Mesendoderm (in vitro differentiated cells): ENCODE measurements at regions not wholly inside any gene's neighbourhood (a gene's known extent, or its start where the extent isn't known, plus 50 kb on each side); places are given as distances from the start of the nearest gene placed in this dataset.
"Not testable (repeated sequence)": the region's sequence is repeated elsewhere in the genome, so short reads cannot be mapped to it uniquely, and the experiment has no call there.

Source experiments
- DNase-seq: peaks from one replicate; pipeline ENCODE4 v3.0.0; 2013
- H2AK5ac ChIP-seq: 2 replicates; pipeline ENCODE4 v1.6.1; 2013; ENCODE audit warnings: low read length, inconsistent platforms
- H2BK120ac ChIP-seq: 2 replicates; pipeline ENCODE4 v1.6.1; 2013; ENCODE audit warnings: low read depth, mild to moderate bottlenecking, low read length, moderate library complexity, mixed read lengths
- H2BK15ac ChIP-seq: replicated peaks from 2 replicates; pipeline ENCODE4 v1.6.1; 2013; ENCODE audit warnings: low read depth, mild to moderate bottlenecking, moderate library complexity
- H2BK5ac ChIP-seq: 2 replicates; pipeline ENCODE4 v1.6.1; 2013; ENCODE audit warnings: low read length, inconsistent platforms
- H3K18ac ChIP-seq: 2 replicates; pipeline ENCODE4 v1.6.1; 2013; ENCODE audit warnings: mild to moderate bottlenecking, low read length, mixed read lengths
- H3K23ac ChIP-seq: one replicate; pipeline ENCODE4 v1.6.1; 2013; ENCODE audit warnings: low read length
- H3K27ac ChIP-seq: 2 replicates; pipeline ENCODE4 v1.5.1; 2013; ENCODE audit warnings: low read depth, mild to moderate bottlenecking, inconsistent platforms, low read length, moderate library complexity
- H3K27me3 ChIP-seq: 2 replicates; pipeline ENCODE4 v1.6.1; 2013; ENCODE audit warnings: low read length, control low read depth, mild to moderate bottlenecking, inconsistent platforms; ENCODE audit not compliant: insufficient read depth, poor library complexity
- H3K36me3 ChIP-seq: 2 replicates; pipeline ENCODE4 v1.6.1; 2013; ENCODE audit warnings: low read length, inconsistent platforms; ENCODE audit not compliant: control insufficient read depth, insufficient read depth
- H3K4ac ChIP-seq: one replicate; pipeline ENCODE4 v1.6.1; 2013; ENCODE audit warnings: low read depth, mild to moderate bottlenecking, low read length, moderate library complexity
- H3K4me1 ChIP-seq: 2 replicates; pipeline ENCODE4 v1.6.1; 2013; ENCODE audit warnings: low read depth, low read length, inconsistent platforms; ENCODE audit not compliant: control insufficient read depth
- H3K4me2 ChIP-seq: 2 replicates; pipeline ENCODE4 v1.6.1; 2013; ENCODE audit warnings: low read length
- H3K4me3 ChIP-seq: 2 replicates; pipeline ENCODE4 v1.5.1; 2013; ENCODE audit warnings: mild to moderate bottlenecking, low read length
- H3K56ac ChIP-seq: one replicate; pipeline ENCODE4 v1.6.1; 2013; ENCODE audit warnings: low read length
- H3K79me1 ChIP-seq: 2 replicates; pipeline ENCODE4 v1.6.1; 2013; ENCODE audit warnings: low read length, inconsistent platforms
- H3K79me2 ChIP-seq: 2 replicates; pipeline ENCODE4 v1.6.1; 2013; ENCODE audit warnings: mild to moderate bottlenecking, low read length; ENCODE audit not compliant: control insufficient read depth, insufficient read depth
- H3K9ac ChIP-seq: 2 replicates; pipeline ENCODE4 v1.6.1; 2013; ENCODE audit warnings: low read length, inconsistent platforms
- H4K5ac ChIP-seq: one replicate; pipeline ENCODE4 v1.6.1; 2013; ENCODE audit warnings: low read length
- H4K8ac ChIP-seq: one replicate; pipeline ENCODE4 v1.6.1; 2013; ENCODE audit warnings: low read depth, mild to moderate bottlenecking, control low read depth, low read length, moderate library complexity
- WGBS: extraction: QIAGEN DNeasy Blood & Tissue Kit; methylation state at CpG from one replicate; pipeline ENCODE4 v1.1.7; 2013; ENCODE audit warnings: low lambda C conversion rate, missing lambda C conversion rate; ENCODE audit not compliant: insufficient coverage; ENCODE audit errors: extremely low coverage; 5-methylcytosine and 5-hydroxymethylcytosine counted together

DNA sequence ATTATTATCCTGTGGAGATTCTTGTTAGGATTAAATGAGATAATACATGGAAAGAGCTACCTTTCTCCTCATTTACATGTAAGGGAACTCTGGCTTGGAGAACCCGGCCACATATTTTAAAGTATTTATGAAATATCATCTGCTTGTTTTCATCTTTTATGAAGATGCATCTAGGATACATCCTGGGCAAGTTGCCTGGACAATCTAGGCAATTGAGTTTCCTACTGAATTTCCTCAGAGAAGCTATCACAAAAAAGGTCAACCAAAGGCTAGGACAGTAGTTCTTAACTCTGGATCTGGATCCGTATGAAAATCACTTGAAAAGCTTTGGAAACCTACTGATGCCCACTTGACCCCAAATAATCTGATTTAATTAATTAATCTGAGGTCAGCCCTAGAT, 140.7 kb downstream of the MTPAP start:
- H3K4me3 ChIP-seq, result no peak overlapping the region
- H4K5ac ChIP-seq, result no peak overlapping the region
- H3K4me1 ChIP-seq, result no peaks in the 10 kb centered on the region
- H2BK5ac ChIP-seq, result no peak overlapping the region
- no peaks in the 10 kb centered on the region for H3K27me3 ChIP-seq
- no peak overlapping the region for H3K56ac ChIP-seq
- H3K27ac ChIP-seq, result no peak overlapping the region
- no peaks in the 10 kb centered on the region for H3K79me2 ChIP-seq
- no peak overlapping the region for H3K9ac ChIP-seq
- no peak overlapping the region for H2BK15ac ChIP-seq
- no CpG with 5 or more reads among the region's 2 CpGs for WGBS
- no peaks in the 10 kb centered on the region for H3K36me3 ChIP-seq
- no peaks in the 10 kb centered on the region for H3K79me1 ChIP-seq
- H2AK5ac ChIP-seq, result no peak overlapping the region
- no peak overlapping the region for H4K8ac ChIP-seq
- H2BK120ac ChIP-seq, result no peak overlapping the region
- no peak overlapping the region for H3K23ac ChIP-seq
- H3K4ac ChIP-seq, result no peak overlapping the region
- no peak for DNase-seq
- no peak overlapping the region for H3K18ac ChIP-seq
- no peak overlapping the region for H3K4me2 ChIP-seq

DNA sequence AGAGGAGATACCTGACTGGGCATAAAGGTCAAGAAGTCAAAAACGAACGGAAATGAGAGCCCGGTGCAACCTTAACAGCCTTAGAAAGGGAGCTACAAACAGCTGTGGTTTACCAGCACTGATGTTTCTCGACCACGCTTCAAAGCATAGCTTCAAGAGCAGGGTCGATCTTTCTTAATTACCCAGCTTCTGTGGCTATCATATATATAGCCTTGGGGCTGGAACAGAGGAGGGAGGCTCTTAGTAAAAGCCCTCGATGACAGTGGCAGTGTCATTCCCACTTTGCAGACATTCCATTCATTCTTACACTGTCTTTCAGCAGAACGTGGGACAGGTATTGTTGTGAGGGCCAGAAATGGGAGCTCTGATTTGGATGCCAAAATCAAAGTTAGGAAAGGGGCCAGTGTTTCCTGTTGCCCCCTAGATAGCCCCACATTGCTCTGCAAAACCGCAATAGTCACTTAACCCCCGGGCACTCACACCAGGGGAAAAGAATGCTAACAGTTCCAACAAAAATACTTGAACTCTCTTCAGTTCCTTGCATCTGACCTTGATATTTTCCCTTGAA, 141.5 kb downstream of the MTPAP start:
- Histone ChIP-seq H3K79me1 (no peaks in the 10 kb centered on the region), H3K27me3 (no peaks in the 10 kb centered on the region), H2BK5ac (no peak overlapping the region), H3K9ac (no peak overlapping the region), H3K79me2 (no peaks in the 10 kb centered on the region), H3K4me2 (no peak overlapping the region), H3K36me3 (no peaks in the 10 kb centered on the region), H3K23ac (no peak overlapping the region), H3K4ac (no peak overlapping the region), H4K5ac (no peak overlapping the region), H3K4me3 (no peak overlapping the region), H3K4me1 (no peaks in the 10 kb centered on the region), H3K27ac (no peak overlapping the region), H4K8ac (no peak overlapping the region), H2BK120ac (no peak overlapping the region), H2AK5ac (no peak overlapping the region), H3K18ac (no peak overlapping the region), H3K56ac (no peak overlapping the region), H2BK15ac (no peak overlapping the region)
- DNase-seq, result peak; percentile 52
- WGBS, result no CpG with 5 or more reads among the region's 10 CpGs

DNA sequence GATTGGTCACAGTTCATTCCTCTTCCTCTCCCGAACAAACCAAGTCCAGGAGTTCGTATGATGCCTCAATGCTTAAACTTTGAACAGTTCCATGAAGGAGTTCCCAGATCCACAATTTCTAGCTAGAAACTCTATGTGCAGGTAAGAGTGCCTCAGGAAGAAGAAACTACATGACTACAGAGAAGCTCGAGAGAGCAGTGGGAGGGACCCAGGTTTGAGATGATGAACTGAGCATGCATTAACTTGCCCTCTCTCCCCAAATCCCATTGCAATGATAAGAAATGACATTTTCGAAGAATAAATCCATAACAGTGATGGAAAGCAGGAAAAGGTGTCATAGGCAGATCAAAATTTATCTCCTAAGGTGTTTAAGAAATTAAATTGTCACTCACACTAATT, 140.6 kb upstream of the JCAD start:
- DNase-seq, result no peak
- no peaks in the 10 kb centered on the region for H3K79me2 ChIP-seq
- no peaks in the 10 kb centered on the region for H3K79me1 ChIP-seq
- no peak overlapping the region for H3K4me2 ChIP-seq
- H3K9ac ChIP-seq, result no peak overlapping the region
- no peaks in the 10 kb centered on the region for H3K36me3 ChIP-seq
- no peak overlapping the region for H2BK15ac ChIP-seq
- H3K4ac ChIP-seq, result no peak overlapping the region
- H3K27me3 ChIP-seq, result no peaks in the 10 kb centered on the region
- H3K18ac ChIP-seq, result no peak overlapping the region
- no CpG with 5 or more reads among the region's 4 CpGs for WGBS
- H3K27ac ChIP-seq, result no peak overlapping the region
- no peak overlapping the region for H2AK5ac ChIP-seq
- H4K8ac ChIP-seq, result no peak overlapping the region
- no peak overlapping the region for H2BK5ac ChIP-seq
- no peak overlapping the region for H3K4me3 ChIP-seq
- H4K5ac ChIP-seq, result no peak overlapping the region
- H3K56ac ChIP-seq, result no peak overlapping the region
- no peak overlapping the region for H2BK120ac ChIP-seq
- no peaks in the 10 kb centered on the region for H3K4me1 ChIP-seq
- no peak overlapping the region for H3K23ac ChIP-seq

DNA sequence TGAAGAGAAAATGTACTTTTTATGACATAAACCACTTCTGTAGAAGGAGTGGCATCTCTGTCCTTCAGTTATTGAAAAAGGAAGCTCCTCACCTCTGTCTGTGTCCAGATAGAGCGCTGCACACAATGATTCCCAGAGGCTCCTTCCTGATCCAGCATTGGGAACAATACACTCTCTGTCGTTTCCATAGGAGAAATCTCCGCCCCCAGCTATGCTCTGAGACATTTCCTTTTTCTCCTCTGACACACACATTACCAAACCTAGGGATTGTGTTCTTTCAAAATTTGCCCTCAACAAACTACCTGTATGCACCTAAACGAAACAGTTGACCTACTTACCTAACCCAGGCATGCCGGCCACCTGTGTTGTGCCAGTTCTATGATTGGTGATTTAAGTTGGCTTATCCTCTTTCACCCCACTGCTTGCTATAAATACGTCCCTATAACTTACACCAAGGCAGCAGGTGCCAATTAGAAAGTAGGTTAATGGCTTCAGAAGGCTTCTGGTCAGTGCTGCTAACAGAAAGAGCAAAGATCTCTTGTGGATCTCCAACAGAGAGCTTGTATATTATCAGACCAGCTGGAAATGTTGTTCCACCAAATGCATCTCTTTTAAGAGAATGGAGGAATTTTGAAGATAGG, 140.1 kb upstream of the JCAD start:
- Histone ChIP-seq H3K79me2 (no peaks in the 10 kb centered on the region), H2BK15ac (no peak overlapping the region), H3K79me1 (no peaks in the 10 kb centered on the region), H3K23ac (no peak overlapping the region), H3K27ac (no peak overlapping the region), H2BK5ac (no peak overlapping the region), H3K4ac (no peak overlapping the region), H3K9ac (no peak overlapping the region), H3K4me3 (no peak overlapping the region), H3K18ac (no peak overlapping the region), H3K56ac (no peak overlapping the region), H4K8ac (no peak overlapping the region), H3K4me1 (no peaks in the 10 kb centered on the region), H3K4me2 (no peak overlapping the region), H2BK120ac (no peak overlapping the region), H3K36me3 (no peaks in the 10 kb centered on the region), H3K27me3 (no peaks in the 10 kb centered on the region), H4K5ac (no peak overlapping the region), H2AK5ac (no peak overlapping the region)
- no CpG with 5 or more reads among the region's 6 CpGs for WGBS
- no peak for DNase-seq

DNA sequence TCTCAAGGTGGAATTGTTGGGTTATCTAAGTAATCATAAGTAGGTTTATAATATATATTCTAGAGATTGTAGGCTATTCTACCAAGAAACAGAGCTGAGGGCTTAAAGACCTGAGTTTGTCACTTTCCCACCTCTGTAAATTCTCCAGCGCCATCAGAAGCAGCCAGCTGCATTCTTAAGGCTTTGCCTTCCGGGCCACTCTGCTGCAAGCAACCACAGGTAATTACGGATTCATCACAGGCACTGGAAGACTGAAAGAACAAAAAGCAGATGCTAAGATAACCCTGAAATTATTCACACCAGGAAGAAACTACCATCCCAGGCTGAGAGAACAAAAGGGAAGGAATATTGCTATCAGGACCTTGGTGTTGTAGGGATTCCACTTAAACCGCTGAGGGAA, 137.8 kb upstream of the JCAD start:
- no CpG with 5 or more reads among the region's 4 CpGs for WGBS
- Histone ChIP-seq H3K27me3 (no peaks in the 10 kb centered on the region), H3K79me1 (no peaks in the 10 kb centered on the region), H3K4ac (no peak overlapping the region), H4K8ac (no peak overlapping the region), H3K79me2 (no peaks in the 10 kb centered on the region), H3K4me3 (no peak overlapping the region), H3K36me3 (no peaks in the 10 kb centered on the region), H3K23ac (no peak overlapping the region), H2AK5ac (no peak overlapping the region), H4K5ac (no peak overlapping the region), H2BK5ac (no peak overlapping the region), H3K9ac (no peak overlapping the region), H2BK15ac (no peak overlapping the region), H3K27ac (no peak overlapping the region), H3K18ac (no peak overlapping the region), H3K4me2 (no peak overlapping the region), H3K4me1 (no peaks in the 10 kb centered on the region), H2BK120ac (no peak overlapping the region), H3K56ac (no peak overlapping the region)
- peak; percentile 3 for DNase-seq

DNA sequence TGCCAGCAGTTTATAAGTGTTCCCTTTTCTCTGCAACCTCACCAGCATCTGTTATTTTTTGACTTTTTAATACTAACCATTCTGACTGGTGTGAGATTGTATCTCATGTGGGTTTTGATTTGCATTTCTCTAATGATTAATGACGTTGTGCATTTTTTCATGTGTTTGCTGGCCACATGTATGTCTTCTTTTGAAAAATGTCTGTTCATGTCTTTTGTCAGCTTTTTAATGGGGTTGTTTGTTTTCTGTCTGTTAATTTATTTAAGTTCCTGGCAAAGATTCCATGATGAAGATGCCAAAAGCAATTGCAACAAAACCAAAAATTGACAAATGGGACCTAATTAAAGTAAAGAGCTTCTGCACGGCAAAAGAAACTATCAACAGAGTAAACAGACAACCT, 137.2 kb upstream of the JCAD start:
- not testable (repeated sequence) for H4K5ac ChIP-seq, H2AK5ac ChIP-seq, H3K79me2 ChIP-seq, H3K56ac ChIP-seq, DNase-seq, H3K9ac ChIP-seq, H3K79me1 ChIP-seq, H4K8ac ChIP-seq, H3K4me2 ChIP-seq, H3K4ac ChIP-seq, H3K27ac ChIP-seq, H3K18ac ChIP-seq, H3K4me3 ChIP-seq, H3K23ac ChIP-seq, H3K4me1 ChIP-seq, H2BK5ac ChIP-seq, H2BK120ac ChIP-seq, H3K36me3 ChIP-seq, H2BK15ac ChIP-seq, H3K27me3 ChIP-seq
- no CpG with 5 or more reads among the region's 2 CpGs for WGBS
